ENCODE measurements at regions not wholly inside any gene's neighbourhood (a gene's known extent, or its start where the extent isn't known, plus 50 kb on each side); places are given as distances from the start of the nearest gene placed in this dataset.

GRCh38 chr3:25094932-25095685 is 333.0 kb upstream of the RARB start:
- no peak for TF ChIP-seq SPI1 (IDR thresholded peaks at IDR 0.05; ENCODE audit: borderline replicate concordance, low read depth)
- no peak for TF ChIP-seq GABPA (IDR thresholded peaks at IDR 0.05; ENCODE audit: low read depth)
- Histone ChIP-seq H3K4me3 (replicated peaks; ENCODE audit: insufficient read depth, low read length) (no peak overlapping the region), H3K27ac (replicated peaks) (no peak overlapping the region), H3K27me3 (ENCODE audit: insufficient read depth, poor library complexity, severe bottlenecking) (no peaks in the 10 kb centered on the region)
- no peak for DNase-seq (ENCODE audit: low read depth in 1 of 2, low spot score in 1 of 2)

GRCh38 chr3:25096536-25096935 is 331.5 kb upstream of the RARB start:
- DNase-seq (ENCODE audit: low read depth in 1 of 2, low spot score in 1 of 2), result no peak
- Histone ChIP-seq H3K4me3 (replicated peaks; ENCODE audit: insufficient read depth, low read length) (no peak overlapping the region), H3K27ac (replicated peaks) (no peak overlapping the region), H3K27me3 (ENCODE audit: insufficient read depth, poor library complexity, severe bottlenecking) (no peaks in the 10 kb centered on the region)
- TF ChIP-seq CTCF (IDR thresholded peaks at IDR 0.05; ENCODE audit: insufficient read depth, low read length), result no peak
- no peak for TF ChIP-seq SPI1 (IDR thresholded peaks at IDR 0.05; ENCODE audit: borderline replicate concordance, low read depth)

- Histone ChIP-seq H3K4me3 (replicated peaks; ENCODE audit: insufficient read depth, low read length) (no peak overlapping the region), H3K27me3 (ENCODE audit: insufficient read depth, poor library complexity, severe bottlenecking) (no peaks in the 10 kb centered on the region), H3K27ac (replicated peaks) (no peak overlapping the region)
- DNase-seq (ENCODE audit: low read depth in 1 of 2, low spot score in 1 of 2), result no peak
- no peak for TF ChIP-seq REST (IDR thresholded peaks at IDR 0.05; ENCODE audit: insufficient replicate concordance, low read depth)
Observed at GRCh38 chr3:25097023-25097422, 331.0 kb upstream of the RARB start.

GRCh38 chr3:25099666-25100065 is 328.4 kb upstream of the RARB start:
- Histone ChIP-seq H3K27me3 (ENCODE audit: insufficient read depth, poor library complexity, severe bottlenecking) (no peaks in the 10 kb centered on the region), H3K4me3 (replicated peaks; ENCODE audit: insufficient read depth, low read length) (no peak overlapping the region), H3K27ac (replicated peaks) (no peak overlapping the region)
- no peak for DNase-seq (ENCODE audit: low read depth in 1 of 2, low spot score in 1 of 2)
- no peak for TF ChIP-seq CTCF (IDR thresholded peaks at IDR 0.05; ENCODE audit: insufficient read depth, low read length)
- no peak for TF ChIP-seq SPI1 (IDR thresholded peaks at IDR 0.05; ENCODE audit: borderline replicate concordance, low read depth)
- TF ChIP-seq GABPA (IDR thresholded peaks at IDR 0.05; ENCODE audit: low read depth), result no peak
- TF ChIP-seq REST (IDR thresholded peaks at IDR 0.05; ENCODE audit: insufficient replicate concordance, low read depth), result no peak
- no peak for TF ChIP-seq POLR2AphosphoS5 (IDR thresholded peaks at IDR 0.05; ENCODE audit: low read depth)

GRCh38 chr3:25103391-25103790 is 324.7 kb upstream of the RARB start:
- DNase-seq (ENCODE audit: low read depth in 1 of 2, low spot score in 1 of 2), result no peak
- no peak overlapping the region for H3K4me3 ChIP-seq (replicated peaks; ENCODE audit: insufficient read depth, low read length)

More at GRCh38 chr3:25103391-25103790, 324.7 kb upstream of the RARB start:
- no peak overlapping the region for H3K27ac ChIP-seq (replicated peaks)
- TF ChIP-seq REST (IDR thresholded peaks at IDR 0.05; ENCODE audit: insufficient replicate concordance, low read depth) (no peak), CTCF (IDR thresholded peaks at IDR 0.05; ENCODE audit: insufficient read depth, low read length) (no peak), POLR2AphosphoS5 (IDR thresholded peaks at IDR 0.05; ENCODE audit: low read depth) (no peak), SPI1 (IDR thresholded peaks at IDR 0.05; ENCODE audit: borderline replicate concordance, low read depth) (no peak), GABPA (IDR thresholded peaks at IDR 0.05; ENCODE audit: low read depth) (no peak)
- no peaks in the 10 kb centered on the region for H3K27me3 ChIP-seq (ENCODE audit: insufficient read depth, poor library complexity, severe bottlenecking)
